Testis (tissue), 2 donors: ENCODE measurements at regions not wholly inside any gene's neighbourhood (a gene's known extent, or its start where the extent isn't known, plus 50 kb on each side); places are given as distances from the start of the nearest gene placed in this dataset.
"Not testable (repeated sequence)": the region's sequence is repeated elsewhere in the genome, so short reads cannot be mapped to it uniquely, and the experiment has no call there.

Experiments
- DNase-seq: peaks from one replicate; pipeline ENCODE4 v3.0.0-alpha.2; 2019
- H3K27ac ChIP-seq, 2 donors: fragments of 200-600 bp; sonication (generic); one replicate each; pipeline ENCODE4 v1.5.1; 2019
- H3K27me3 ChIP-seq: fragments of 200-600 bp; sonication (generic); one replicate; pipeline ENCODE4 v1.5.1; 2019
- H3K36me3 ChIP-seq: fragments of 200-600 bp; sonication (generic); one replicate; pipeline ENCODE4 v1.5.1; 2017; ENCODE audit warnings: low read depth; ENCODE audit errors: missing control alignments
- H3K4me1 ChIP-seq: fragments of 200-600 bp; sonication (generic); one replicate; pipeline ENCODE4 v1.5.1; 2019
- H3K4me3 ChIP-seq, 2 donors: fragments of 200-600 bp; sonication (generic); one replicate each; pipeline ENCODE4 v1.5.1; 2017 to 2019
- H3K9me3 ChIP-seq: fragments of 200-600 bp; sonication (generic); one replicate; pipeline ENCODE4 v1.5.1; 2017
- CTCF ChIP-seq, 3 experiments: fragments of 450-650 bp in 2 of 3; fragments of 200-600 bp in 1 of 3; sonication (generic) in 1 of 3; IDR thresholded peaks; one replicate each; pipeline ENCODE4 v1.5.1; 2016 to 2019; ENCODE audit warnings: antibody characterized with exemption in 3 of 3, mild to moderate bottlenecking in 2 of 3, moderate library complexity in 1 of 3
- POLR2A ChIP-seq: fragments of 450-650 bp; IDR thresholded peaks from one replicate; pipeline ENCODE4 v1.6.1; 2017; ENCODE audit warnings: antibody characterized with exemption, mild to moderate bottlenecking, moderate library complexity
- whole genome bisulfite sequencing, 2 donors: methylation state at CpG; one replicate each; pipeline ENCODE4 v1.1.5; 2018; 5-methylcytosine and 5-hydroxymethylcytosine counted together
- intact Hi-C: fragments of 100-400 bp; cut with DNase I; formaldehyde crosslinking; loops from one replicate; pipeline ENCODE4 v1.15.1; 2023; ENCODE audit warnings: low total_unique reads

GRCh38 chr5:99445805-99446204 lies 517.0 kb upstream of the CHD1 start:
- WGBS, 2 donors = 83% methylated on average over 1 of the region's 1 CpG
- no peaks in the 10 kb centered on the region for H3K4me1 ChIP-seq
- no peak overlapping the region for H3K4me3 ChIP-seq
- no peaks in the 10 kb centered on the region for H3K27me3 ChIP-seq
- H3K9me3 ChIP-seq = no peaks in the 10 kb centered on the region
- intact Hi-C loops = no loop called here
- H3K36me3 ChIP-seq = no peaks in the 10 kb centered on the region
- no peak overlapping the region for H3K27ac ChIP-seq
- DNase-seq = no peak
- TF ChIP-seq POLR2A = no peak
- no peak for TF ChIP-seq CTCF (IDR thresholded peaks at IDR 0.05)

- TF ChIP-seq POLR2A (no peak), CTCF (IDR thresholded peaks at IDR 0.05) (no peak)
- no peak for DNase-seq
- Histone ChIP-seq H3K9me3 (no peaks in the 10 kb centered on the region), H3K4me1 (no peaks in the 10 kb centered on the region), H3K4me3 (no peak overlapping the region), H3K36me3 (no peaks in the 10 kb centered on the region), H3K27ac (no peak overlapping the region), H3K27me3 (no peaks in the 10 kb centered on the region)
- 92 to 94% methylated on average over 3 of the region's 3 CpGs for WGBS, 2 donors
- intact Hi-C loops = no loop called here
Observed at GRCh38 chr5:99441235-99441634, 512.4 kb upstream of the CHD1 start.

GRCh38 chr5:99438619-99439018 lies 509.8 kb upstream of the CHD1 start:
- Histone ChIP-seq H3K27me3 (no peaks in the 10 kb centered on the region), H3K27ac (no peak overlapping the region), H3K9me3 (no peaks in the 10 kb centered on the region), H3K4me1 (no peaks in the 10 kb centered on the region), H3K4me3 (no peak overlapping the region), H3K36me3 (no peaks in the 10 kb centered on the region)
- no peak for TF ChIP-seq CTCF (IDR thresholded peaks at IDR 0.05)
- no peak for TF ChIP-seq POLR2A
- intact Hi-C loops = no loop called here
- 89 to 95% methylated on average over 7 of the region's 7 CpGs for WGBS, 2 donors
- DNase-seq = no peak

- DNase-seq = no peak
- no peak for TF ChIP-seq POLR2A
- TF ChIP-seq CTCF (IDR thresholded peaks at IDR 0.05) = no peak
- no peak overlapping the region for H3K27ac ChIP-seq
- no peak overlapping the region for H3K4me3 ChIP-seq
- no peaks in the 10 kb centered on the region for H3K4me1 ChIP-seq
- H3K36me3 ChIP-seq = no peaks in the 10 kb centered on the region
- H3K9me3 ChIP-seq = no peaks in the 10 kb centered on the region
- intact Hi-C loops = no loop called here
- no peaks in the 10 kb centered on the region for H3K27me3 ChIP-seq
Observed at GRCh38 chr5:99437986-99438385, 509.2 kb upstream of the CHD1 start.

- H3K9me3 ChIP-seq, H3K4me3 ChIP-seq, H3K27me3 ChIP-seq, H3K36me3 ChIP-seq, H3K4me1 ChIP-seq, H3K27ac ChIP-seq, DNase-seq, intact Hi-C loops: not testable (repeated sequence)
- no CpG with 5 or more reads among the region's 3 CpGs for WGBS, 2 donors
Observed at GRCh38 chr5:99423396-99423795, 494.6 kb upstream of the CHD1 start.

GRCh38 chr5:99418640-99419039 lies 489.8 kb upstream of the CHD1 start:
- H3K36me3 ChIP-seq, H3K27me3 ChIP-seq, intact Hi-C loops, DNase-seq, H3K4me1 ChIP-seq, H3K27ac ChIP-seq, H3K9me3 ChIP-seq, H3K4me3 ChIP-seq: not testable (repeated sequence)
- 70 to 73% methylated on average over 1 of the region's 1 CpG for WGBS, 2 donors

GRCh38 chr5:99410386-99410785 lies 481.6 kb upstream of the CHD1 start:
- H3K27me3 ChIP-seq, H3K27ac ChIP-seq, intact Hi-C loops, H3K4me1 ChIP-seq, H3K36me3 ChIP-seq, H3K9me3 ChIP-seq, H3K4me3 ChIP-seq: not testable (repeated sequence)
- peak; percentile 28 for DNase-seq
- 100% methylated on average over 15 of the region's 30 CpGs; no CpG with 5 or more reads in 1 of the 2 donors for WGBS, 2 donors

- intact Hi-C loops, DNase-seq, H3K9me3 ChIP-seq, H3K36me3 ChIP-seq, H3K4me3 ChIP-seq, H3K27me3 ChIP-seq, H3K4me1 ChIP-seq, H3K27ac ChIP-seq: not testable (repeated sequence)
- WGBS, 2 donors = 81 to 86% methylated on average over 2 to 3 of the region's 3 CpGs
Observed at GRCh38 chr5:99404764-99405302, 476.0 kb upstream of the CHD1 start.

- DNase-seq, H3K4me3 ChIP-seq, H3K27ac ChIP-seq, intact Hi-C loops, H3K27me3 ChIP-seq, H3K36me3 ChIP-seq, H3K9me3 ChIP-seq, H3K4me1 ChIP-seq: not testable (repeated sequence)
- 92 to 100% methylated on average over 1 of the region's 1 CpG for WGBS, 2 donors
Observed at GRCh38 chr5:99400571-99400970, 471.8 kb upstream of the CHD1 start.
